OCI-LY3 (cell line): ENCODE measurements at regions not wholly inside any gene's neighbourhood (a gene's known extent, or its start where the extent isn't known, plus 50 kb on each side); places are given as distances from the start of the nearest gene placed in this dataset.

Experiments
- H2AFZ ChIP-seq: fragments of 200-600, 300-600 bp; shearing (Covaris generic); 2 replicates; pipeline ENCODE4 v1.6.0; 2014; ENCODE audit warnings: antibody characterized with exemption, low read depth, low read length
- H3K27ac ChIP-seq: fragments of 200-600, 300-600 bp; sonication (generic); 2 replicates; pipeline ENCODE4 v1.5.1; 2014; ENCODE audit warnings: mild to moderate bottlenecking, low read length, moderate library complexity, mixed read lengths
- H3K27me3 ChIP-seq: fragments of 200-600, 300-600 bp; sonication (generic); 2 replicates; pipeline ENCODE4 v1.6.1; 2014; ENCODE audit warnings: low read depth, low read length, mixed read lengths
- H3K36me3 ChIP-seq: fragments of 200-600, 300-600 bp; sonication (generic); replicated peaks from 2 replicates; pipeline ENCODE3; 2014; ENCODE audit warnings: low read depth, low read length, mixed read lengths
- H3K4me1 ChIP-seq: fragments of 300-600, 200-600 bp; sonication (generic); 2 replicates; pipeline ENCODE4 v1.6.1; 2014; ENCODE audit warnings: low read length, mixed read lengths
- H3K4me2 ChIP-seq: fragments of 200-600, 300-600 bp; sonication (generic); 2 replicates; pipeline ENCODE4 v1.6.1; 2014; ENCODE audit warnings: low read length, mixed read lengths
- H3K4me3 ChIP-seq: fragments of 300-600, 200-600 bp; sonication (generic); 2 replicates; pipeline ENCODE4 v1.5.1; 2014; ENCODE audit warnings: antibody characterized with exemption, mild to moderate bottlenecking, low read length, moderate library complexity
- H3K79me2 ChIP-seq: fragments of 300-600, 200-600 bp; shearing (Covaris generic); 2 replicates; pipeline ENCODE4 v1.6.1; 2014; ENCODE audit warnings: mild to moderate bottlenecking, low read length, mixed read lengths
- H3K9ac ChIP-seq: fragments of 300-600, 200-600 bp; shearing (Covaris generic); 2 replicates; pipeline ENCODE4 v1.6.0; 2014; ENCODE audit warnings: mild to moderate bottlenecking, low read length, moderate library complexity
- H3K9me3 ChIP-seq: fragments of 200-600, 300-600 bp; shearing (Covaris generic); 2 replicates; pipeline ENCODE4 v1.6.1; 2014; ENCODE audit warnings: low read length, mixed read lengths; ENCODE audit not compliant: insufficient read depth
- H4K20me1 ChIP-seq: fragments of 200-600, 300-600 bp; sonication (generic); 2 replicates; pipeline ENCODE4 v1.6.1; 2016; ENCODE audit warnings: low read length, mixed read lengths; ENCODE audit not compliant: insufficient read depth
- CTCF ChIP-seq: fragments of 200-600, 300-600 bp; sonication (generic); IDR thresholded peaks from 2 replicates; pipeline ENCODE4 v1.5.1; 2014; ENCODE audit warnings: antibody characterized with exemption, low read length, low read depth
- EZH2phosphoT487 ChIP-seq: fragments of 200-600 bp; shearing (Covaris generic); IDR thresholded peaks from 2 replicates; pipeline ENCODE4 v1.6.1; 2018; ENCODE audit warnings: antibody characterized with exemption, mixed run types, low read depth

- H3K27ac ChIP-seq: no peak overlapping the region
- no peaks in the 10 kb centered on the region for H3K36me3 ChIP-seq
- no peak overlapping the region for H3K4me3 ChIP-seq
- no peak for TF ChIP-seq CTCF
- TF ChIP-seq EZH2phosphoT487: no peak
- no peaks in the 10 kb centered on the region for H3K79me2 ChIP-seq
- H3K9me3 ChIP-seq: no peaks in the 10 kb centered on the region; the same call in 1 of the 2 replicates
- H3K4me1 ChIP-seq: no peaks in the 10 kb centered on the region
- no peak overlapping the region for H3K9ac ChIP-seq
- H2AFZ ChIP-seq: no peak overlapping the region
- H3K4me2 ChIP-seq: no peak overlapping the region
- no peaks in the 10 kb centered on the region for H4K20me1 ChIP-seq
- no peaks in the 10 kb centered on the region for H3K27me3 ChIP-seq
Observed at GRCh38 chr3:156070028-156070427, 50.4 kb upstream of the KCNAB1 start.
